Hepatocyte (in vitro differentiated cells): ENCODE measurements at regions not wholly inside any gene's neighbourhood (a gene's known extent, or its start where the extent isn't known, plus 50 kb on each side); places are given as distances from the start of the nearest gene placed in this dataset.

ENCODE experiments used
- EZH2 ChIP-seq: fragments of 200-600 bp; sonication (generic); IDR thresholded peaks from 2 replicates; pipeline ENCODE4 v1.6.1; 2016; ENCODE audit warnings: antibody characterized with exemption, mild to moderate bottlenecking, borderline replicate concordance
- EZH2phosphoT487 ChIP-seq: fragments of 200-600 bp; sonication (generic); IDR thresholded peaks from one replicate; pipeline ENCODE4 v1.6.1; 2018; ENCODE audit warnings: antibody characterized with exemption, mild to moderate bottlenecking, low read depth, moderate library complexity; ENCODE audit not compliant: unreplicated experiment, severe bottlenecking
- TF ChIP-seq, protein P1 (sequence below): fragments of 200-600 bp; sonication (generic); IDR thresholded peaks from 2 replicates; pipeline ENCODE4 v1.5.1; 2016; ENCODE audit warnings: antibody characterized with exemption, mild to moderate bottlenecking; ENCODE audit not compliant: poor library complexity

- TF ChIP-seq, protein P1, sequence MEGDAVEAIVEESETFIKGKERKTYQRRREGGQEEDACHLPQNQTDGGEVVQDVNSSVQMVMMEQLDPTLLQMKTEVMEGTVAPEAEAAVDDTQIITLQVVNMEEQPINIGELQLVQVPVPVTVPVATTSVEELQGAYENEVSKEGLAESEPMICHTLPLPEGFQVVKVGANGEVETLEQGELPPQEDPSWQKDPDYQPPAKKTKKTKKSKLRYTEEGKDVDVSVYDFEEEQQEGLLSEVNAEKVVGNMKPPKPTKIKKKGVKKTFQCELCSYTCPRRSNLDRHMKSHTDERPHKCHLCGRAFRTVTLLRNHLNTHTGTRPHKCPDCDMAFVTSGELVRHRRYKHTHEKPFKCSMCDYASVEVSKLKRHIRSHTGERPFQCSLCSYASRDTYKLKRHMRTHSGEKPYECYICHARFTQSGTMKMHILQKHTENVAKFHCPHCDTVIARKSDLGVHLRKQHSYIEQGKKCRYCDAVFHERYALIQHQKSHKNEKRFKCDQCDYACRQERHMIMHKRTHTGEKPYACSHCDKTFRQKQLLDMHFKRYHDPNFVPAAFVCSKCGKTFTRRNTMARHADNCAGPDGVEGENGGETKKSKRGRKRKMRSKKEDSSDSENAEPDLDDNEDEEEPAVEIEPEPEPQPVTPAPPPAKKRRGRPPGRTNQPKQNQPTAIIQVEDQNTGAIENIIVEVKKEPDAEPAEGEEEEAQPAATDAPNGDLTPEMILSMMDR = no peak
- no peak for TF ChIP-seq EZH2phosphoT487
- TF ChIP-seq EZH2 = no peak
Observed at GRCh38 chr6:168384045-168385036, 56.6 kb upstream of the SMOC2 start.
